PFSK-1 (cell line): ENCODE measurements at regions not wholly inside any gene's neighbourhood (a gene's known extent, or its start where the extent isn't known, plus 50 kb on each side); places are given as distances from the start of the nearest gene placed in this dataset.

Experiments used
- FOXP2 ChIP-seq: optimal IDR thresholded peaks from 2 replicates; pipeline ENCODE3; 2011; ENCODE audit warnings: borderline replicate concordance, control low read depth, inconsistent platforms; ENCODE audit not compliant: insufficient read depth; ENCODE audit errors: extremely low read length, extremely low read depth
- POLR2AphosphoS5 ChIP-seq: IDR thresholded peaks from 2 replicates; pipeline ENCODE4 v1.6.1; 2012; ENCODE audit warnings: low read depth, mild to moderate bottlenecking, control low read depth, low read length, moderate library complexity
- REST ChIP-seq, 2 experiments: IDR thresholded peaks; 2 replicates each; pipeline versions ENCODE4 v1.6.1 to v1.8.0; 2011 to 2012; ENCODE audit warnings: low read depth in 2 of 2, low read length in 2 of 2, control low read depth in 1 of 2, inconsistent platforms in 1 of 2, mild to moderate bottlenecking in 1 of 2, moderate library complexity in 1 of 2; ENCODE audit not compliant: insufficient read depth in 1 of 2
- SIN3A ChIP-seq: IDR thresholded peaks from 2 replicates; pipeline ENCODE4 v1.6.1; 2012; ENCODE audit warnings: mild to moderate bottlenecking, low read length, moderate library complexity, borderline replicate concordance; ENCODE audit not compliant: insufficient read depth
- TAF1 ChIP-seq: IDR thresholded peaks from 2 replicates; pipeline ENCODE4 v1.6.1; 2012; ENCODE audit warnings: low read length, control low read depth, borderline replicate concordance; ENCODE audit not compliant: insufficient read depth

DNA sequence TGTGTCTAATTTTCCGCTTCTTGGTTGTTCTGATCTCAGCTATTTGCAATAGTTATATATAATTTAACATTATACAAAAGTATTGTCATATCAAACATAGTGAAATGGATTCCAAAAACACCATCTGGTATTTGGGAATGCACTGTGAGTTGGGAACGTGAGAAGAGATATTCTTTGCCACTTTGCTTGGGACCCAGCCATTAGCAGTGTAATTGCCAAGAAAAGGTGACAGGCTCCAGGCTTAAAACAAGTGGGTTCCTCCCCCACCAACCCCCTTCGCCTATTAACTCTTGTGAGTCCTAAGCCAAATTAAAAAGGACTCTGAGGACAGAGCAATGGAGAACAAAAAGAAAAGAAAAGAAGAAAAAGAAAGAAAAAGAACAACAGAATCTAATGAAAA lies 186.7 kb upstream of the NFIA start:
- TF ChIP-seq SIN3A (no peak), TAF1 (no peak), REST (IDR thresholded peaks at IDR 0.05; ENCODE audit: insufficient read depth in 1 of 2, low read depth in 2 of 2, low read length in 2 of 2) (no peak), POLR2AphosphoS5 (no peak), FOXP2 (no peak)

- no peak for TF ChIP-seq REST (IDR thresholded peaks at IDR 0.05; ENCODE audit: insufficient read depth in 1 of 2, low read depth in 2 of 2, low read length in 2 of 2)
- TF ChIP-seq FOXP2, result no peak
- no peak for TF ChIP-seq TAF1
- no peak for TF ChIP-seq POLR2AphosphoS5
- TF ChIP-seq SIN3A, result no peak
Observed at GRCh38 chr1:60895252-60895651, 187.1 kb upstream of the NFIA start.

DNA sequence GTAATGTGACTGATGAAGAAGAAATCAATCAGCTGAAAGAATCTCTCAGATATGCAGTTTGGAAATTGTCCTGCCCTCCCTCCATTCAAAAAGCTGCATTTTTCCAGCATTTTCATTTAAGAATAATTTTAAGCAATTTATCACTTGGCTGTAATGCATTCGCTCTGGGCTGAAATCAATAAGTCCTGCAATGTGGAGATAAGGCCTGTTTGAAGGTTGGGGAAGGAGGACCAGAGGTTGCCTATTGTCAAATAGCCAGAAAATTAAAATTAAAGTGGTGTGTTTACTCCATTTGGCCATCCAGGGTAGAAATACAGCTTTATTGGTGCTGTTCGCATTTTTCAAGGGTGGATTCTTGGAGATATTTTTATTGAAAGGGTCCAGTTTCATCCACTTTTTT lies 187.6 kb upstream of the NFIA start:
- no peak for TF ChIP-seq TAF1
- no peak for TF ChIP-seq FOXP2
- no peak for TF ChIP-seq POLR2AphosphoS5
- no peak for TF ChIP-seq SIN3A
- TF ChIP-seq REST (IDR thresholded peaks at IDR 0.05; ENCODE audit: insufficient read depth in 1 of 2, low read depth in 2 of 2, low read length in 2 of 2), result no peak

DNA sequence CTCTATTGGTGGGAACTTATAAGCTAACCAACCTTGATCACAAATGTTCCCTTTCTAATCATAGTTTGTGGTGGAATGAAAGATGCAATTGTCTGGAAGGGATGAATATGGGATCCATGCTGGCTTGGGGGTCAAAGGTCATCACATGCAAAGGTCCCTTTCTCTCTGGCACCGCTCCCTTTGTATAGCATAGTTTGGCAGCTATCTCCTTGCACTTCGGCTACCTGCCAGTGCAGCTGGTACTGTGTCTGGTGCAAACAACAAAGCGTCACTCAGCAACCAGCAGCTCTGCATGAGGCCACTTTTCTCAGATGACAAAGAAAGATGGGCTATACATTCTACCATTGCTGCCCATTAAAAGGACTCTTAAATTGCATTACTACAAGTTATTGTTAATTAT lies 188.2 kb upstream of the NFIA start:
- TF ChIP-seq SIN3A (no peak), TAF1 (no peak), FOXP2 (no peak), POLR2AphosphoS5 (no peak), REST (IDR thresholded peaks at IDR 0.05; ENCODE audit: insufficient read depth in 1 of 2, low read depth in 2 of 2, low read length in 2 of 2) (no peak)

GRCh38 chr1:60893136-60893930 lies 189.0 kb upstream of the NFIA start:
- TF ChIP-seq TAF1, result no peak
- no peak for TF ChIP-seq POLR2AphosphoS5
- no peak for TF ChIP-seq SIN3A
- TF ChIP-seq FOXP2, result no peak
- no peak for TF ChIP-seq REST (IDR thresholded peaks at IDR 0.05; ENCODE audit: insufficient read depth in 1 of 2, low read depth in 2 of 2, low read length in 2 of 2)
